ENCODE measurements at regions not wholly inside any gene's neighbourhood (a gene's known extent, or its start where the extent isn't known, plus 50 kb on each side); places are given as distances from the start of the nearest gene placed in this dataset.
A peak's percentile ranks its signal among the peaks of the same experiment; 100 is the strongest.

DNA sequence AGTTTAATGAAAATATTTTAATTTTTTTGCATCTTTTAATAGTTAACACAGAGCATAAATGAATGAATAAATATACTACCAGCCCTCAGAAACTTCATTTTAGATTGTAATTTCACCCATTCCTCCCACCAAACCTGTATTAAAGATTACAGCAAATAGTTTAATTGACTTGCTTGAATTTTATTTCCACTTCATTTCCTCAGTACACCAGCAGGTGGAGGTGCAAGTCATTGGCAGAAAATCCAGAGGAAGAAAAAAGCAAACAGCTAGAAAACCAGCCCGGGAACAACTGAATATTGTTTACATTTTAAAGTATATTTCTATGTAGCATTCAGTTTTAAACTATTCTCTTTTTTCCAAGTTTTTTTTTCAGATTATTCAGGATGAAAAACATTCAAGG, 177.8 kb downstream of the OLFM4 start:
- no peak for DNase-seq

DNA sequence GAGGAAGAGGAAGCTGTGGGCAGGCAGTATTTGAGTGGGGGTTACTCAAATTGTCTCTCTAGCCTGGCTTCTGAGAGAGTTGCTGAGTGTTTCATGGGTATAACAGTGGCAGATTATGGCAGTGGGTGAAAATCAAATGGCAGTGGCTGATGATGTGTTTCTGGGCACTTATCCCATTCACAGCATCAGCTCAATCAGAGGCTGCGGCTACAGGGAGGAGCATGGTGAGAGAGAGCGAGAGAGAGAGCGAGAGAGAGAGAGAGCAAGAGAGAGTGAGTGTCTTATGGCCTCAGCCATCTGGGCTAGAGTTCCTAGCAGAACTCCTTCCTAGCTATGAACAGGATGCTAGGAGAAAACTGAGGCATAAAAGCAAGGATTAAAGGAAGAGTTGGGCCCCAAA, 178.9 kb downstream of the OLFM4 start:
- no peak for DNase-seq

DNA sequence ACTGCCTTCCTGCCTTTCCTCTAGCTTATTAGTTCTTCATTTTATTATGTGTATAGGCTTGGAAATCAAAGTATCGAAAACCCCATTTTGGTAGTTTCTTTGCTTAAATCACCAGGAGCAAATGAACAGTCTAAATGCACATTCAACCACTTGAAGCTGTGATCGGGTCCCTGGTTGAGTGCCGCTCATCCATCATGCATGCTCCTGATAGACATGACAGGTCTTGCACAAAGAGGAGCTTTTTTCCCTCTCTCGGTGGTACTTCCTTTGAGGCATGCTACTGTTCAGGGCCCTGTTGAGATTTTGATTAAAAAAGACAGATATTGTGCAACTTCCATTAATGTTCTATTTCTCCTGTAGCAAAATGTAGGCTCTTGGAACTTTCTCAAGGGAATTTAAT, 185.8 kb downstream of the OLFM4 start:
- DNase-seq: no peak

GRCh38 chr13:53215563-53215962, 186.9 kb downstream of the OLFM4 start:
- no peak for DNase-seq

- no peak for DNase-seq
These were observed 188.2 kb downstream of the OLFM4 start for GRCh38 chr13:53216773-53217172.

GRCh38 chr13:53217194-53217593, 188.6 kb downstream of the OLFM4 start:
- DNase-seq: no peak

DNA sequence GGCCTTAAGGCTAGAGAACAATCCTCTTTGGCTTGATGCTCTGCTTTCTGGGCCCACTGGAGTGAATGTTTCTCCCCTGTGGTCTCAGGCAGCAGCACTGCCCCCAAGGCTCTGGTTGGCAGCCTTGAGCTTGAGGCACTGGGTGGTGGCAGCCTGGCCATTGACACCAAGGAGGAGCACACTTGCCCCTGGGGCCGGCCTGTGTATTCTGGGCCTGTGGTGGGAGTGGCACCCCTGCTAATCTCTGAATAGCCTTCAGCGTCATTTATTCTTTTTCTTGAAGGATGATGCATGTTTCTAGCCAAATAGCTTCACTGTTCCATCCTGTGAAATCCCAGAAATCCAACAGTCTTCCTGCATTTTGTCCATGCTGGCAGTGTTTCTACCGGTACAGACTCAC, 191.4 kb downstream of the OLFM4 start:
- no peak for DNase-seq

- no peak for DNase-seq
These were observed 209.1 kb downstream of the OLFM4 start for GRCh38 chr13:53237696-53238095.

DNA sequence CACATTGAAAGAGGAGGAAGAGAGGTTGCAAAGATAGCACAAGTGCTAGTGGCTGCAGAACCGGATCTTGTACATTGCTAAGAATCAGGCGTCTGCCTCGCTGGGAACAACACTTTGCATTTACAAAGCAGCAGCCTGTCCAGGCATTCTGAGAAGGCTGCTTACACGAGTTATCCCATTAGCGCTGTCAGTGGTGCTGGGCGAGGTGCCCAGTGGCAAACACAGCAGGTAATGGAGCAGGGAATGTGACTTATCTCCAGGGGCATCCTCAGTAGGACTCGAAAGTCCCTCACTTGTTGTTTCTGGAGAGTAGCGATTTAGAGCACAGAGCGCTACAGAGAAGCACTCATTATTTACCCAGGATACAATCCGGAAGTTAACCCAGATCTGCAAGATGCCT, 209.6 kb downstream of the OLFM4 start:
- DNase-seq: no peak

DNA sequence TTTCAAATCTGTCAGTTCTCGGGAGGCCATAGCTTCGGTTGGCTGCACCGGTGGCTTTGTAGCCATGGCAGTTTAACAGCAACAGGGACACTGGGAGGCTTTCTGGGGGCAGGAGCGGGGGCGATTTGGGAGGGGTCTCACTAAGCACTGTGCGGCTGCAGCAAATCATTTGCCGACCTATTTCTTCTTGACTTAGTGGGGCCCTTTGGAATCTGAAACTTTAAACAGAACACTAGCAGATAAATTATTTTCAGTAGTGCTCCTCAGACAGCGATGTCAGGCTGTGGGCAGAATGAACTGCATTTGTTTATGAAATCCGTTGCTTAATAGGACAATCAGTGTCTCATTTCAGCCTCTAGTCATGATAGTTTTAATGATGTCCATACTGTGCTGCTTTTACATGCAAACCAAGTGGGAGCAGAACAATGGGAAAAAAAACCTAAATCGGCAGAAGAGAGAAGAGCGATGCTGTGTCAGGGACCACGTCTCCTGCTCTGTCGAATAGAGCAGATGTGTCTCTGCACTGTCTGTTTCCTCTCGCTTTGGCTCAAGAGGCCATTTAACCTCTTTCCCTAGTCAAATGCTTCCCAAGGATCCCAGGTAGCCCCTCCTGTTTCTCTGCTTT, 211.9 kb downstream of the OLFM4 start:
- DNase-seq: no peak

- DNase-seq: peak; percentile 60
These were observed 213.3 kb downstream of the OLFM4 start for GRCh38 chr13:53241891-53242348.

DNA sequence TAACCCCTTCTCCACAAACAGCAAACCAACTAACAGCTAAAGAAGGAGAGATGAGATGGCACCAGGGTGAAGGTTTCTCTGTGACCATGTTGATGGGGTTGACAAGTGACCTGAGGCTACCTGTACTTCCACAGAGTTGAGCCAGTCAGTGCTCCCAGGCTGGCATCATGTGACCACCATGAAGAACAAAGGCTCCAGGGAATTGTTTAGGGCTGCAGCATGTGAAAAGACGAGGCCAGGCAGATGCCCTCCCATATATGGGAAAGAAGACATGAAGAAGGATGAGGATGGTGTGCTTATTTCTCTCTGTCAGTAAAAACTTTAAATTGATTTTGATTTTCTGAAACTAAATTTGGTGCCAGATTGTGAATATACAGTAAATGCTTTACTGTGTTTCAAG, 220.6 kb downstream of the OLFM4 start:
- no peak for DNase-seq

DNA sequence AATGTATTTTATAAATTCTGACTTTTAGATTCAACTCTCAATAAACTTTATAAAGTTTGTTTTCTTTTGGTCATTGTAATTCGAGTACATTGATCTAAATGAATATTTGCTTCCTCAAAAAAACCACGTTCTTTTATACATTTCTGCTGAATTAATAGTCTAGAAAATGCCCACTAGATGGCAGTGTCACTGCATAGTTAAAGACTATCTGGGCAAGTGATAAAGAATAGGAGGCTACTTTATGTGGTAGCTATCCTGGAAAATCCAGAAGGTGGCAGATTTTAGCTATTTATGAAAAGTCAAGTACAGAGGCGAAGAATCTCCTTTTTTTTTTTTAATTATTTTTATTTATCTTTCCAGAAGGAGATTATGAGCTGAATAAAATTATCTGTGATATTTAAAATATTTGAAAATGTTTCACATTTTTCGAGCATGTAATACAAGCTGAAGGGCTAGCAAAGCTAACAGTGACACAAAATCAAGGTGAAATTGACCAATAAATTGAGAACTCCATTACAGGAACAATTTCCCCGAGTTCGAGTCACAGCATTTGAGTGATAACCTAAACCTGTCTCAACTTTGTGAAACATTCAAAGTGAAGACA, 221.8 kb downstream of the OLFM4 start:
- DNase-seq: peak; percentile 86

GRCh38 chr13:53250977-53251376, 222.4 kb downstream of the OLFM4 start:
- no peak for DNase-seq

- DNase-seq: no peak
These were observed 225.9 kb downstream of the OLFM4 start for GRCh38 chr13:53254500-53254899.

DNA sequence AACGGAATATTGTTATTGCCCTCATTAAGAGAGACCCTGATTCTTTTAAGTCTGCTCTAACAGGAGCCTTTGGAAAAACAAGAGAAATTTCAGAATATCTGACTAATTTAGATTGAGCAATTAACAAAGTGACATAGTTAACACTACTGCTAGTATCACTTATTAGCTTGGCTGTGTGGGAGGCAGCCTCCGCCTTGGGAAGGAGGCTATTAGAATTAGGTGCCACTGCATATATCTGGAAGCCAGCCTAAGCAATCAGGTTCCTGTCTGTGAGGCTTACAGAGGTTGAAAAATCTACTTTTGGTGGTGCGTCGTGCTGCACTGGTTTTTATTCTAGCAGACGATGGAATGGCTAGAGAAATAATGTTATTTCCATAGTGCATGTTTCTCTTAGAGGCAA, 227.2 kb downstream of the OLFM4 start:
- DNase-seq: no peak

GRCh38 chr13:53260594-53260993, 232.0 kb downstream of the OLFM4 start:
- DNase-seq: no peak

- no peak for DNase-seq
These were observed 236.3 kb downstream of the OLFM4 start for GRCh38 chr13:53264751-53265385.

DNA sequence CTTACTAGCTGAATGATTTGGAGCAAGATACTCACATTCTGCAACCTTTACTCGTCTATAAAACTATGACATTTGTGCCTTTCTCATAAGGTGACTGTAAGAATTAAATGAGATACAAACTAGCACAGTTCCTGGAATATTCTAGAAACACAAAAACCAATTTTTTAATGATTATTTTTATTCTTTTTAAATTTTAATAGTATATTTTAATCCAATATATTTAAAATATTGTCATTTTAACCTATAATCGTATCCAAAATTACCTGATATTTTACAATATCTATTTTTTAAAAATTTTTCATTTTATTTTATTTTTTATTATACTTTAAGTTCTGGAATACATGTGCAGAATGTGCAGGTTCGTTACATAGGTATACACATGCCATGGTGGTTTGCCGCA, 238.1 kb downstream of the OLFM4 start:
- no peak for DNase-seq

DNA sequence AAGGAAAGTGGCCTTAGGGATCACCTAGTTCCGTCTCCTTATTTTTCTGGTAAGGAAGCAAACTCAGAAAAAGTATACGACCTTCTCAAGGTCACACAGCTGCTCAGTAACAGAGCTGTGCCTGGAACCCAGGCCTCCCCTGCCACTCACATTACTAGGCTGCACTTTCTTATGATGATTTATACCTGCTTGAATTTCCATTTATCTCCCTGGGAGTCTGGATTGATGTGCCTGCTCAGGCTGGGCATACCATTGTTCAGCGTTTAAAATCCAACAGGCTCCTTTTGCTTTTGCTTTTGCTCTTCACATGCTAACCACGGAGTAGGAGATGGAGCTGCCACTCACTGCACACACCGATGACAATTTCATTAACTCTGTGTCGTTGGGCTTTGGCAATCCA, 241.0 kb downstream of the OLFM4 start:
- DNase-seq: no peak

- DNase-seq: no peak
These were observed 244.3 kb downstream of the OLFM4 start for GRCh38 chr13:53272873-53273272.

GRCh38 chr13:53276265-53276664, 247.7 kb downstream of the OLFM4 start:
- no peak for DNase-seq

GRCh38 chr13:53281677-53282076, 253.1 kb downstream of the OLFM4 start:
- no peak for DNase-seq

DNA sequence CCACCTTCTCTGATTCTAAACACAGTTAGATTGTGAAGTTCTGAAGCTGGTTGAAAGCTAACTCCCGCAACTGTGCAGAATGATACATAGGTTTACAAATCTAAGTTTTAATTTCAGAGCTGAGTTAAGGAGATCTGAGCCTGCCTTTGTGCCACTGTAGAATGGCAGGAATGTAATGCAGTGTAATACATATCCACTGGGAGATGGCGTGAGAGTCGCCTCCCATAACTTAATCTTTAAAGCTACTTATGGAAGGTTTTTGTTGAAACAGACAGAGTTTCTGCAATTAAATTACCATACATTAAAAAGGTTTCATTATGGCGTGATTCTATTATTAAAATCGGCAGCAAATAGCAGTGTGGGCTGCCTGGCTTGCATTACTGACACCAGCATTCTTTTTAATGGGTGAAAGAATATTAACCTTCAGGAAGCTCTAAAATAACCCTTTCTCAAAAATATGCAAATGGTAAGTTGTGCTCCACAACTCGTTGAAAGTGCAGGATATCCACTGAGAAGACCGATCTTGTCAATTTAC, 257.4 kb downstream of the OLFM4 start:
- no peak for DNase-seq
